K562 (cell line): ENCODE measurements at regions not wholly inside any gene's neighbourhood (a gene's known extent, or its start where the extent isn't known, plus 50 kb on each side); places are given as distances from the start of the nearest gene placed in this dataset.

ENCODE experiments used
- ATAC-seq: fragments of 200-7000 bp; cut with Tn5 transposase; 3 replicates; pipeline ENCODE4 v1.9.1; 2020; ENCODE audit warnings: moderate library complexity
- BruUV-seq: library from RNA; stranded (reverse); fragments of 400-500 nt; replicated peaks from 2 replicates; lab custom pipeline; 2021; lab: Mats Ljungman, UMichigan
- CTCF ChIA-PET: fragments of 300-600 bp; formaldehyde crosslinking; extraction: SDS; loops from one replicate; lab custom pipeline; 2021; ENCODE audit warnings: low intra/inter-chr PET ratio; lab: Yijun Ruan, JAX
- POLR2A ChIA-PET: fragments of 300-600, 350-650 bp; sonication (Branson Sonifier 250); formaldehyde crosslinking; extraction: SDS; loops from one replicate; lab custom pipeline; 2021; ENCODE audit warnings: antibody characterized with exemption, inconsistent platforms; lab: Yijun Ruan, JAX
- DNase-seq, 4 experiments: peaks; one replicate each; pipeline versions ENCODE4 v3.0.0 to v3.0.0-alpha.2; 2011 to 2018; ENCODE audit warnings: low spot score in 3 of 4, mixed read lengths in 3 of 4; ENCODE audit errors: extremely low read depth in 1 of 4
- FAIRE-seq: peaks from 2 replicates; lab custom pipeline; 2011; peaks lifted over from hg19 to GRCh38; lab: Jason Lieb, UNC
- H2AFZ ChIP-seq: 2 replicates; pipeline ENCODE4 v1.6.0; 2011; ENCODE audit warnings: low read depth, low read length, control low read depth, inconsistent platforms
- H3K27ac ChIP-seq: fragments of 200-600 bp; 3 replicates; pipeline ENCODE4 v1.8.0; 2011; ENCODE audit warnings: low read depth, mild to moderate bottlenecking, control low read depth, inconsistent platforms, low read length, moderate library complexity, mixed read lengths; ENCODE audit errors: extremely low read depth
- H3K27me3 ChIP-seq, 2 experiments: fragments of 300-600 bp in 1 of 2; 2 replicates in 1 of 2; 3 replicates in 1 of 2; pipeline versions ENCODE4 v1.6.0 to v1.8.0; 2011; ENCODE audit warnings: inconsistent platforms in 2 of 2, low read length in 2 of 2, mild to moderate bottlenecking in 1 of 2, mixed read lengths in 1 of 2, moderate library complexity in 1 of 2; ENCODE audit not compliant: control insufficient read depth in 2 of 2, insufficient read depth in 2 of 2
- H3K36me3 ChIP-seq: fragments of 300-600 bp; 3 replicates; pipeline ENCODE4 v1.8.0; 2011; ENCODE audit warnings: mild to moderate bottlenecking, low read length, inconsistent platforms; ENCODE audit not compliant: control insufficient read depth, insufficient read depth
- H3K4me1 ChIP-seq, 2 experiments: fragments of 200-600 bp in 1 of 2; replicated peaks in 1 of 2; 2 replicates in 1 of 2; 3 replicates in 1 of 2; pipeline versions ENCODE4 v1.5.1 to v1.8.0; 2011; ENCODE audit warnings: inconsistent platforms in 2 of 2, low read length in 2 of 2, mild to moderate bottlenecking in 1 of 2, mixed read lengths in 1 of 2, moderate library complexity in 1 of 2; ENCODE audit not compliant: control insufficient read depth in 2 of 2, insufficient read depth in 2 of 2
- H3K4me2 ChIP-seq: 2 replicates; pipeline ENCODE4 v1.6.1; 2011; ENCODE audit warnings: low read length, control low read depth, inconsistent platforms, mixed read lengths; ENCODE audit not compliant: insufficient read depth
- H3K4me3 ChIP-seq: fragments of 200-600 bp; sonication (generic), shearing (Covaris generic); 2 replicates; pipeline ENCODE4 v1.5.1; 2016; ENCODE audit warnings: control low read depth, inconsistent platforms
- H3K79me2 ChIP-seq: fragments of 200-600 bp; 3 replicates; pipeline ENCODE4 v1.8.0; 2011; ENCODE audit warnings: low read length, inconsistent platforms; ENCODE audit not compliant: control insufficient read depth, insufficient read depth
- H3K9ac ChIP-seq, 2 experiments: 2 replicates each; pipeline versions ENCODE4 v1.6.0 to v1.6.1; 2011; ENCODE audit warnings: low read depth in 2 of 2, low read length in 2 of 2, control low read depth in 1 of 2, inconsistent platforms in 1 of 2, mild to moderate bottlenecking in 1 of 2, mixed read lengths in 1 of 2; ENCODE audit not compliant: insufficient read depth in 1 of 2
- H3K9me1 ChIP-seq: one replicate; pipeline ENCODE4 v1.6.0; 2011; ENCODE audit warnings: inconsistent platforms, mild to moderate bottlenecking, low read length, moderate library complexity; ENCODE audit not compliant: control insufficient read depth, insufficient read depth
- H3K9me3 ChIP-seq: replicated peaks from 2 replicates; pipeline ENCODE4 v1.5.1; 2011; ENCODE audit warnings: low read depth, low read length, inconsistent platforms; ENCODE audit not compliant: control insufficient read depth, insufficient read depth
- H4K20me1 ChIP-seq: replicated peaks from 2 replicates; pipeline ENCODE4 v1.6.1; 2011; ENCODE audit warnings: low read length, inconsistent platforms, mixed read lengths; ENCODE audit not compliant: control insufficient read depth, insufficient read depth
- ARHGAP35 ChIP-seq: fragments of 450-650 bp; IDR thresholded peaks from 2 replicates; pipeline ENCODE4 v1.6.1; 2018; ENCODE audit not compliant: partially characterized antibody
- BMI1 ChIP-seq: fragments of 150-350 bp; IDR thresholded peaks from 2 replicates; pipeline ENCODE4 v1.6.1; 2014; ENCODE audit warnings: low read length
- CC2D1A ChIP-seq: fragments of 450-650 bp; IDR thresholded peaks from 2 replicates; pipeline ENCODE4 v1.6.1; 2017; ENCODE audit warnings: mild to moderate bottlenecking
- COPS2 ChIP-seq: fragments of 450-650 bp; conservative IDR thresholded peaks from 2 replicates; pipeline ENCODE4 v1.6.1; 2016; ENCODE audit warnings: mild to moderate bottlenecking, moderate library complexity
- EGR1 ChIP-seq: fragments of 450-650 bp; conservative IDR thresholded peaks from 2 replicates; pipeline ENCODE4 v1.6.1; 2017; ENCODE audit warnings: mild to moderate bottlenecking
- RCOR1 ChIP-seq, 2 experiments: IDR thresholded peaks; 2 replicates each; pipeline ENCODE4 v1.6.1; 2012; ENCODE audit warnings: low read depth in 2 of 2, low read length in 2 of 2, borderline replicate concordance in 1 of 2, improper control_type of control experiment in 1 of 2
- SP2 ChIP-seq: IDR thresholded peaks from 2 replicates; pipeline ENCODE4 v1.6.1; 2011; ENCODE audit warnings: mild to moderate bottlenecking, low read depth, low read length, moderate library complexity; ENCODE audit not compliant: poor library complexity, severe bottlenecking; ENCODE audit errors: extremely low read depth
- WGBS: fragments of 100-300 bp; shearing (Covaris generic); methylation state at CpG from one replicate; pipeline ENCODE4 v1.1.6; 2016; ENCODE audit warnings: low coverage, mixed read lengths; ENCODE audit not compliant: insufficient coverage; ENCODE audit errors: missing lambda C conversion rate; 5-methylcytosine and 5-hydroxymethylcytosine counted together
- in situ Hi-C: fragments of 300-500 bp; cut with MboI; formaldehyde crosslinking; loops from 4 replicates; pipeline ENCODE4 v1.15.0; 2018; ENCODE audit warnings: inconsistent platforms, mixed read lengths
- intact Hi-C: fragments of 100-400 bp; cut with micrococcal nuclease; formaldehyde crosslinking; loops from 2 replicates; pipeline ENCODE4 v1.14.2; 2022
- TF ChIP-seq, protein P1 (sequence below): fragments of 250-450 bp; sonication (Bioruptor Pico); IDR thresholded peaks from 2 replicates; pipeline ENCODE4 v1.5.0; 2020; ENCODE audit warnings: mild to moderate bottlenecking

DNA sequence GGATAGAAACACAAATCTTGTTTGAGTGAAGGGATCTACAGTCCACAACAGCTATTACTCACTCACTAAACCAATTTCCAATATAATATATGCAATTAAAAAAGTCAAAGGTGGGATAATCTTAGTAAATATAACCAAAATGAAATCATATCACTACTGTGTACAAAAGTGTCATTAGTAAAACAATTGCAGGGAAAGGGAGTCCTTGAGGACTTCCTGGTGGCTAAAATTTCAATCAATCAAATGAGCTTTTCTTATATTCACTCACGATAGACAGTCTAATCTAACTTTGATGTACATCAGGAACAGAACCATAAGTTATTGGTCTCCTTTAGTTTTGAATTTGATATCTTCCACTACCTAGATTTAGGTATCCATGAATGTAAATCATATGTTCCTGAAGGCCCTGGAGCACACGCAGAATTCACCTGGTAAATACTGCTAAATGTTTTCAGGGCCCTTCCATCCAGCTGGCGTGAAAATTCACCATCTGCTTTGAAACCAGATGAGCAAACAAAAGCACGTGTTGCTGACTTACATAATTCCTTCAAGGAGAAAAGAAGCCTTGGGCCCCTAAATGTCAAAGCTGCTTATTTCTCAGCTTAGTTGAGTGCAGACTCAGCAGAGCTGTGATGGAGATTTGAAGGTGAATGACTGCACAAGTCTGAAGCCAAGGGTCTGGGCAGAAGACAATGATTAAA is 159.3 kb upstream of the TMEM196 start:
- Histone ChIP-seq H3K79me2 (no peaks in the 10 kb centered on the region), H3K4me1 (no peaks in the 10 kb centered on the region), H4K20me1 (no peaks in the 10 kb centered on the region), H3K9me3 (0 out of 2 replicates have a peak, but pooled peaks cover 2% of the 10 kb centered on the region), H2AFZ (no peak overlapping the region), H3K4me2 (no peak overlapping the region), H3K9me1 (no peaks in the 10 kb centered on the region), H3K4me3 (no peak overlapping the region), H3K36me3 (no peaks in the 10 kb centered on the region), H3K27me3 (no peaks in the 10 kb centered on the region), H3K9ac (no peak overlapping the region), H3K27ac (no peak overlapping the region)
- ATAC-seq (no peak), DNase-seq (no peak), FAIRE-seq (no peak)
- CTCF ChIA-PET: no interaction called here
- in situ Hi-C loops (no loop called here), intact Hi-C loops (no loop called here)
- 0% methylated on average over 4 of the region's 4 CpGs for WGBS
- POLR2A ChIA-PET: no interaction called here
- TF ChIP-seq EGR1 (no peak), COPS2 (no peak), ARHGAP35 (no peak), RCOR1 (IDR thresholded peaks at IDR 0.05; ENCODE audit: borderline replicate concordance in 1 of 2, low read depth in 2 of 2, low read length in 2 of 2) (no peak)
- no TSS peak for BruUV-seq

DNA sequence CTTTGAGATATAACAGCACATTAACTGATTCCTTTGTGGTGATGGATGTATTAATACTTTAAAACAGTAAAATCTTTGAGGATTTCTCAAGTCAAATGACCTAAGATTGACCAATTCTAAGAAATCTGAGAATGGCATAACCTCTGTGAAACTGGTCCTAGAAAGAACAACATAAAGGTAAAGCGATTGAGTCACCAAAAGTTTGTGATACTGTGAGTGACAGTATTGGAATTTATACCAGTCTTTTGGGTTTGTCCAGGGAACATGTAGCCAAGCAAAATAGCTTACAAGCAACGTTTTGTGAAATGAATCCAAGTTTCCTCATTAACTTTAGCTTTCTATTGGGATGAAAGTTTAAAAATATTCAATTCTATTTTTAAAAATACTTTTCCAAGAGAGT is 157.4 kb upstream of the TMEM196 start:
- Histone ChIP-seq H3K9ac (no peak overlapping the region), H3K27me3 (no peaks in the 10 kb centered on the region), H2AFZ (no peak overlapping the region), H4K20me1 (no peaks in the 10 kb centered on the region), H3K27ac (no peak overlapping the region), H3K9me3 (no peaks in the 10 kb centered on the region), H3K4me2 (no peak overlapping the region), H3K4me1 (no peaks in the 10 kb centered on the region), H3K36me3 (no peaks in the 10 kb centered on the region), H3K9me1 (no peaks in the 10 kb centered on the region), H3K4me3 (no peak overlapping the region), H3K79me2 (no peaks in the 10 kb centered on the region)
- DNase-seq (no peak), FAIRE-seq (no peak), ATAC-seq (no peak)
- in situ Hi-C loops: no loop called here
- TF ChIP-seq SP2: no peak
- no peak for TF ChIP-seq BMI1
- no peak for TF ChIP-seq CC2D1A
- TF ChIP-seq, protein P1, sequence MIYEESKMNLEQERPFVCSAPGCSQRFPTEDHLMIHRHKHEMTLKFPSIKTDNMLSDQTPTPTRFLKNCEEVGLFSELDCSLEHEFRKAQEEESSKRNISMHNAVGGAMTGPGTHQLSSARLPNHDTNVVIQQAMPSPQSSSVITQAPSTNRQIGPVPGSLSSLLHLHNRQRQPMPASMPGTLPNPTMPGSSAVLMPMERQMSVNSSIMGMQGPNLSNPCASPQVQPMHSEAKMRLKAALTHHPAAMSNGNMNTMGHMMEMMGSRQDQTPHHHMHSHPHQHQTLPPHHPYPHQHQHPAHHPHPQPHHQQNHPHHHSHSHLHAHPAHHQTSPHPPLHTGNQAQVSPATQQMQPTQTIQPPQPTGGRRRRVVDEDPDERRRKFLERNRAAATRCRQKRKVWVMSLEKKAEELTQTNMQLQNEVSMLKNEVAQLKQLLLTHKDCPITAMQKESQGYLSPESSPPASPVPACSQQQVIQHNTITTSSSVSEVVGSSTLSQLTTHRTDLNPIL (CRISPR knock-in tag): no peak
- WGBS: 0% methylated on average over 2 of the region's 2 CpGs
- no TSS peak for BruUV-seq
- intact Hi-C loops: no loop called here
- ChIA-PET POLR2A (no interaction called here), CTCF (no interaction called here)
